Astrocyte (in vitro differentiated cells and primary cell): ENCODE measurements at regions not wholly inside any gene's neighbourhood (a gene's known extent, or its start where the extent isn't known, plus 50 kb on each side); places are given as distances from the start of the nearest gene placed in this dataset.

Source experiments
- DNase-seq: peaks from one replicate; pipeline ENCODE4 v3.0.0-alpha.2; 2010; ENCODE audit warnings: low read depth
- FAIRE-seq: peaks from 2 replicates; lab custom pipeline; 2011; peaks lifted over from hg19 to GRCh38; lab: Jason Lieb, UNC
- H2AFZ ChIP-seq: 2 replicates; pipeline ENCODE4 v1.6.0; 2012; ENCODE audit warnings: low read depth, low read length, inconsistent platforms
- H3K27ac ChIP-seq: 2 replicates; pipeline ENCODE4 v1.5.1; 2011; ENCODE audit warnings: low read depth, low read length, inconsistent platforms
- H3K27me3 ChIP-seq: 2 replicates; pipeline ENCODE4 v1.6.0; 2011; ENCODE audit warnings: low read length, inconsistent platforms; ENCODE audit not compliant: insufficient read depth
- H3K36me3 ChIP-seq: 2 replicates; pipeline ENCODE4 v1.5.1; 2011; ENCODE audit warnings: low read length, inconsistent platforms; ENCODE audit not compliant: insufficient read depth
- H3K4me1 ChIP-seq: 2 replicates; pipeline ENCODE4 v1.5.1; 2011; ENCODE audit warnings: low read length, inconsistent platforms; ENCODE audit not compliant: insufficient read depth
- H3K4me2 ChIP-seq: 2 replicates; pipeline ENCODE4 v1.6.0; 2012; ENCODE audit warnings: low read length, inconsistent platforms
- H3K4me3 ChIP-seq: 2 replicates; pipeline ENCODE4 v1.5.1; 2011; ENCODE audit warnings: low read depth, mild to moderate bottlenecking, low read length, inconsistent platforms; ENCODE audit not compliant: insufficient read depth
- H3K79me2 ChIP-seq: 2 replicates; pipeline ENCODE4 v1.6.0; 2012; ENCODE audit warnings: mild to moderate bottlenecking, low read length, inconsistent platforms; ENCODE audit not compliant: insufficient read depth
- H3K9ac ChIP-seq: 2 replicates; pipeline ENCODE4 v1.6.0; 2012; ENCODE audit warnings: mild to moderate bottlenecking, low read length, inconsistent platforms
- H3K9me3 ChIP-seq: 2 replicates; pipeline ENCODE4 v1.5.1; 2012; ENCODE audit warnings: low read depth, mild to moderate bottlenecking, low read length, inconsistent platforms; ENCODE audit not compliant: insufficient read depth
- H4K20me1 ChIP-seq: 2 replicates; pipeline ENCODE4 v1.6.0; 2012; ENCODE audit warnings: low read length, inconsistent platforms; ENCODE audit not compliant: insufficient read depth
- H3K27ac Mint-ChIP-seq: one replicate; pipeline ENCODE4 v1.8.0; 2021; ENCODE audit warnings: mild to moderate bottlenecking, mixed read lengths; ENCODE audit not compliant: unreplicated experiment
- H3K27me3 Mint-ChIP-seq: one replicate; pipeline ENCODE4 v1.8.0; 2021; ENCODE audit warnings: low read depth, mixed read lengths; ENCODE audit not compliant: unreplicated experiment
- H3K36me3 Mint-ChIP-seq: one replicate; pipeline ENCODE4 v1.8.0; 2021; ENCODE audit warnings: low read depth, mixed read lengths; ENCODE audit not compliant: unreplicated experiment
- H3K4me1 Mint-ChIP-seq: one replicate; pipeline ENCODE4 v1.8.0; 2021; ENCODE audit warnings: low read depth, mixed read lengths; ENCODE audit not compliant: unreplicated experiment
- H3K4me3 Mint-ChIP-seq: one replicate; pipeline ENCODE4 v1.8.0; 2021; ENCODE audit warnings: mild to moderate bottlenecking, moderate library complexity, mixed read lengths; ENCODE audit not compliant: unreplicated experiment
- H3K9me3 Mint-ChIP-seq: one replicate; pipeline ENCODE4 v1.8.0; 2021; ENCODE audit warnings: mild to moderate bottlenecking, mixed read lengths; ENCODE audit not compliant: unreplicated experiment
- EZH2 ChIP-seq: IDR thresholded peaks from 2 replicates; pipeline ENCODE4 v1.6.1; 2012; ENCODE audit warnings: mild to moderate bottlenecking, low read length, inconsistent platforms; ENCODE audit not compliant: insufficient read depth
- TF ChIP-seq, protein P1 (sequence below): IDR thresholded peaks from 2 replicates; pipeline ENCODE4 v1.5.1; 2011; ENCODE audit warnings: low read depth, mild to moderate bottlenecking, inconsistent platforms, low read length, moderate library complexity; ENCODE audit not compliant: insufficient read depth

DNA sequence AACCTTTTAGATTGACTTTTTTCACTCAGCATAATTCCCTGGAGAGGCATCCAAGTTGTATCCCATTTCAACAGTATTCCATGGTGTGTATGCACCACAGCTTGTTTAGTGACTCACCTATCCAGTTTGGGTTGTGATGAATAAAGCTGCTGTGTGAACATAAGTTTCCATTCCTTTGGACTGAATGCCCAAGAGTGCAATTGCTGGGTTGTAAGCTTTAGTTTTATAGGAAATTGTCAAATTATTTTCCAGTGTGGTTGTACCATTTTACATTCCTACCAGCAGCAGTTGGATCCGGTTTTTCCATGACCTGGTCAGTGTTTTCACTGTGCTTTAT lies 60.9 kb upstream of the TMED7 start:
- no peaks in the 10 kb centered on the region for H3K36me3 Mint-ChIP-seq
- Histone ChIP-seq H3K4me3 (no peak overlapping the region), H2AFZ (no peak overlapping the region), H3K4me1 (peaks cover 8% of the 10 kb centered on the region), H3K9me3 (no peaks in the 10 kb centered on the region), H3K4me2 (no peak overlapping the region), H3K9ac (no peak overlapping the region), H3K79me2 (no peaks in the 10 kb centered on the region), H3K36me3 (no peaks in the 10 kb centered on the region), H3K27me3 (no peaks in the 10 kb centered on the region), H3K27ac (no peak overlapping the region), H4K20me1 (no peaks in the 10 kb centered on the region)
- no peak overlapping the region for H3K27ac Mint-ChIP-seq
- FAIRE-seq (peak; percentile 64), DNase-seq (peak; percentile 73)
- TF ChIP-seq EZH2 = no peak
- TF ChIP-seq, protein P1, sequence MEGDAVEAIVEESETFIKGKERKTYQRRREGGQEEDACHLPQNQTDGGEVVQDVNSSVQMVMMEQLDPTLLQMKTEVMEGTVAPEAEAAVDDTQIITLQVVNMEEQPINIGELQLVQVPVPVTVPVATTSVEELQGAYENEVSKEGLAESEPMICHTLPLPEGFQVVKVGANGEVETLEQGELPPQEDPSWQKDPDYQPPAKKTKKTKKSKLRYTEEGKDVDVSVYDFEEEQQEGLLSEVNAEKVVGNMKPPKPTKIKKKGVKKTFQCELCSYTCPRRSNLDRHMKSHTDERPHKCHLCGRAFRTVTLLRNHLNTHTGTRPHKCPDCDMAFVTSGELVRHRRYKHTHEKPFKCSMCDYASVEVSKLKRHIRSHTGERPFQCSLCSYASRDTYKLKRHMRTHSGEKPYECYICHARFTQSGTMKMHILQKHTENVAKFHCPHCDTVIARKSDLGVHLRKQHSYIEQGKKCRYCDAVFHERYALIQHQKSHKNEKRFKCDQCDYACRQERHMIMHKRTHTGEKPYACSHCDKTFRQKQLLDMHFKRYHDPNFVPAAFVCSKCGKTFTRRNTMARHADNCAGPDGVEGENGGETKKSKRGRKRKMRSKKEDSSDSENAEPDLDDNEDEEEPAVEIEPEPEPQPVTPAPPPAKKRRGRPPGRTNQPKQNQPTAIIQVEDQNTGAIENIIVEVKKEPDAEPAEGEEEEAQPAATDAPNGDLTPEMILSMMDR = no peak
- H3K4me1 Mint-ChIP-seq = peaks cover 12% of the 10 kb centered on the region
- no peak overlapping the region for H3K4me3 Mint-ChIP-seq
- no peaks in the 10 kb centered on the region for H3K27me3 Mint-ChIP-seq
- H3K9me3 Mint-ChIP-seq = peaks cover 2% of the 10 kb centered on the region

DNA sequence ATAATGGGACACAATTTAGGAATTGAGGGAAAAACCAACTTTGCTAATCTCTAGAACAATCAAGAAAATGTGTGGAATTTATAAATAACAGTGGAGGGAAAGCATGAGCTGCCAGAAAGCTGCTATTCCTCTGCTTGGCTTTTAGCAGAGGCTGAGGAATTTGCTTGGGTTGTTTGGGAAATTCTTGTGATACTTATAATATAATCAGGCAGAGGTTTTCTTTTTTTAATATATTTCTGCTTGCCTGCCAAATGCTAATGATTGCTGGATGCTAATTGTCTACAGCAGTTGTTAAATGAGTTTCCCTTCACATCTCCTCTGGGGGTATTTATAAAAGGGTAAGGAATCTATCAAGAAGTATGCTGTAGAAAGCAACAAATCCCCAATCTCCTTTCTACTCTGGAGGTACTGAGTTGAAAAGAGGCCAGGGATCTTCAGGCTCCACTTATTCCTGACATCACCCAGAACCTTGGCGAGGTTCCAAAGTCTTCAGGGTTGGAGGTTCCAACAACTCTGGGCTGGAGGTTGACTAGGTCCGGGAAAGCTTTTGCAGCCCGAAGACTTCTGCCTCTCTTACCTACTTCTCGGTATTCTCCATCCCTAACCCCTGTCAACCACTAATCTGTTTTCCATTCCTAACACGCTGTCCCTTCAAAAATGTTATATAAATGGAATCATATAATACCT lies 60.4 kb upstream of the TMED7 start:
- H3K9me3 Mint-ChIP-seq = peaks cover 2% of the 10 kb centered on the region
- peak; percentile 62 for DNase-seq

DNA sequence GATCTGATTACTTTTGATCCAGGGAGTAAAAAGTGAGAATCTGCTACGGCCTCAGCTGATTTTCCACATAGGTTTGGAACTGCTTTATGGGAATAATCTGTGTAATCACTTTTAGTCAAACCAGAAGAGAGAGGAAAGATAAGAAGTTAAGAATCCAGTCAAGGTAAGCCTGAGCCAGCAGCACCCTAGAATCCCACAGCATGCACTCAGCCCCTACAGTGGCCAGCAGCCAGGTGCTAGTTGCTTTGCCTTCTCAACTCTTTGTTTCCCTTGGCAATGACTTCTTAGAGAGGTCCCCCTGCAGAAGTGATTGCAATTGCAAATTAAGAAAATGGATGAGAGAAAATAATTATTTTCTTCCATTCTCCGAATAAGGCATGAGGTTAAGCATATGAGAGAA lies 59.7 kb upstream of the TMED7 start:
- H2AFZ ChIP-seq = no peak overlapping the region
- H3K9me3 Mint-ChIP-seq = peaks cover 2% of the 10 kb centered on the region
- FAIRE-seq = no peak

More for the DNA sequence above, 60.4 kb upstream of the TMED7 start:
- Histone ChIP-seq H4K20me1 (no peaks in the 10 kb centered on the region), H3K4me2 (peak overlapping the region; percentile 19), H3K27me3 (no peaks in the 10 kb centered on the region), H3K36me3 (no peaks in the 10 kb centered on the region), H3K4me1 (peaks cover 8% of the 10 kb centered on the region), H2AFZ (no peak overlapping the region), H3K79me2 (no peaks in the 10 kb centered on the region), H3K9ac (no peak overlapping the region), H3K9me3 (no peaks in the 10 kb centered on the region), H3K4me3 (no peak overlapping the region), H3K27ac (no peak overlapping the region)
- Mint-ChIP-seq H3K27me3 (no peaks in the 10 kb centered on the region), H3K36me3 (no peaks in the 10 kb centered on the region), H3K4me1 (peaks cover 12% of the 10 kb centered on the region), H3K27ac (peak overlapping the region; percentile 55), H3K4me3 (no peak overlapping the region)
- TF ChIP-seq, protein P1 = no peak
- TF ChIP-seq EZH2 = no peak
- FAIRE-seq = no peak

More for the DNA sequence above, 59.7 kb upstream of the TMED7 start:
- no peaks in the 10 kb centered on the region for H3K9me3 ChIP-seq
- Mint-ChIP-seq H3K27me3 (no peaks in the 10 kb centered on the region), H3K27ac (no peak overlapping the region), H3K4me3 (no peak overlapping the region), H3K4me1 (peaks cover 12% of the 10 kb centered on the region), H3K36me3 (no peaks in the 10 kb centered on the region)
- H3K4me1 ChIP-seq = peaks cover 8% of the 10 kb centered on the region
- H3K9ac ChIP-seq = no peak overlapping the region
- H4K20me1 ChIP-seq = no peaks in the 10 kb centered on the region
- no peaks in the 10 kb centered on the region for H3K27me3 ChIP-seq
- H3K79me2 ChIP-seq = no peaks in the 10 kb centered on the region
- H3K36me3 ChIP-seq = no peaks in the 10 kb centered on the region
- DNase-seq = peak; percentile 40
- TF ChIP-seq EZH2 = no peak
- TF ChIP-seq, protein P1 = no peak
- peak overlapping the region; percentile 19 for H3K4me2 ChIP-seq
- H3K27ac ChIP-seq = no peak overlapping the region
- H3K4me3 ChIP-seq = no peak overlapping the region
